Calu3 (cell line): ENCODE measurements at regions not wholly inside any gene's neighbourhood (a gene's known extent, or its start where the extent isn't known, plus 50 kb on each side); places are given as distances from the start of the nearest gene placed in this dataset.
"Not testable (repeated sequence)": the region's sequence is repeated elsewhere in the genome, so short reads cannot be mapped to it uniquely, and the experiment has no call there.

Source experiments
- BruUV-seq: library from RNA; stranded (reverse); fragments of 400-500 nt; replicated peaks from 2 replicates; lab custom pipeline; 2021; lab: Mats Ljungman, UMichigan
- CTCF ChIA-PET: fragments of 300-600 bp; sonication (Branson Sonifier 250); formaldehyde crosslinking; loops from one replicate; lab custom pipeline; 2022; ENCODE audit warnings: antibody characterized with exemption; lab: Charles Lee
- DNase-seq: peaks from one replicate; pipeline ENCODE4 v3.0.0; 2022
- H3K27ac Mint-ChIP-seq: one replicate; pipeline ENCODE4 v1.8.0; 2022; ENCODE audit warnings: mixed read lengths; ENCODE audit not compliant: unreplicated experiment
- H3K27me3 Mint-ChIP-seq: one replicate; pipeline ENCODE4 v1.8.0; 2022; ENCODE audit warnings: mixed read lengths; ENCODE audit not compliant: unreplicated experiment
- H3K36me3 Mint-ChIP-seq: one replicate; pipeline ENCODE4 v1.8.0; 2022; ENCODE audit warnings: mild to moderate bottlenecking, moderate library complexity, mixed read lengths; ENCODE audit not compliant: insufficient read depth, unreplicated experiment
- H3K4me1 Mint-ChIP-seq: one replicate; pipeline ENCODE4 v1.8.0; 2022; ENCODE audit warnings: mild to moderate bottlenecking, low read depth, mixed read lengths; ENCODE audit not compliant: unreplicated experiment
- H3K4me3 Mint-ChIP-seq: one replicate; pipeline ENCODE4 v1.8.0; 2022; ENCODE audit warnings: mild to moderate bottlenecking, low read depth, moderate library complexity, mixed read lengths; ENCODE audit not compliant: unreplicated experiment
- H3K9me3 Mint-ChIP-seq: one replicate; pipeline ENCODE4 v1.8.0; 2022; ENCODE audit warnings: low read depth, mixed read lengths; ENCODE audit not compliant: unreplicated experiment
- intact Hi-C: fragments of 100-400 bp; cut with micrococcal nuclease; formaldehyde crosslinking; loops from one replicate; pipeline ENCODE4 v1.10.0; 2022; ENCODE audit not compliant: unreplicated experiment
- TF ChIP-seq, protein P1 (sequence below): fragments of 200-600 bp; IDR thresholded peaks from one replicate; pipeline ENCODE4 v1.8.0; 2022; ENCODE audit warnings: antibody characterized with exemption; ENCODE audit not compliant: unreplicated experiment

DNA sequence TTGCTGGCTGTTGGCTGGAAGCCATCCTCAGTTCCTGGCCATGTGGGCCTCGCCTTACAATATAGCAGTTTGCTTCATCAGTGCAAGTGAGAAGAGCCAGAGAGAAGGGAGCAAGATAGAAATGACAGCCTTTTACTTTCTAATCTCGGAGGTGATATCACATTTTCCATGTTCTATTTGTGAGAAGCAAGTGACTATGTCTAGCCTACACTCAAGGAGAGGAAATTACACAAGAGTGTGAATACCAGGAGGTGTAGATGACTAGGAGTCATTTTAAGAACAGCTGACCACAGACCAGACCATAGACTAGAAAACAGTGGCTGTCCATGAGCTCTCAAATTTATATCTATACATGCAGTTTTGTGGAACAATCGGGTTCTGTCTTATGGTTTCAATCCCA lies 163.0 kb upstream of the NRXN3 start:
- no peak for DNase-seq
- Mint-ChIP-seq H3K36me3 (peaks cover 8% of the 10 kb centered on the region), H3K9me3 (peaks cover 5% of the 10 kb centered on the region), H3K4me3 (no peak overlapping the region), H3K27ac (no peak overlapping the region), H3K27me3 (no peaks in the 10 kb centered on the region), H3K4me1 (peaks cover 29% of the 10 kb centered on the region)
- TF ChIP-seq, protein P1, sequence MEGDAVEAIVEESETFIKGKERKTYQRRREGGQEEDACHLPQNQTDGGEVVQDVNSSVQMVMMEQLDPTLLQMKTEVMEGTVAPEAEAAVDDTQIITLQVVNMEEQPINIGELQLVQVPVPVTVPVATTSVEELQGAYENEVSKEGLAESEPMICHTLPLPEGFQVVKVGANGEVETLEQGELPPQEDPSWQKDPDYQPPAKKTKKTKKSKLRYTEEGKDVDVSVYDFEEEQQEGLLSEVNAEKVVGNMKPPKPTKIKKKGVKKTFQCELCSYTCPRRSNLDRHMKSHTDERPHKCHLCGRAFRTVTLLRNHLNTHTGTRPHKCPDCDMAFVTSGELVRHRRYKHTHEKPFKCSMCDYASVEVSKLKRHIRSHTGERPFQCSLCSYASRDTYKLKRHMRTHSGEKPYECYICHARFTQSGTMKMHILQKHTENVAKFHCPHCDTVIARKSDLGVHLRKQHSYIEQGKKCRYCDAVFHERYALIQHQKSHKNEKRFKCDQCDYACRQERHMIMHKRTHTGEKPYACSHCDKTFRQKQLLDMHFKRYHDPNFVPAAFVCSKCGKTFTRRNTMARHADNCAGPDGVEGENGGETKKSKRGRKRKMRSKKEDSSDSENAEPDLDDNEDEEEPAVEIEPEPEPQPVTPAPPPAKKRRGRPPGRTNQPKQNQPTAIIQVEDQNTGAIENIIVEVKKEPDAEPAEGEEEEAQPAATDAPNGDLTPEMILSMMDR = no peak
- intact Hi-C loops = loop anchor here (5.0 to 10.0 kb wide), 2 partner anchors 142 to 750 kb away; no protein-coding TSS in a partner anchor
- CTCF ChIA-PET = no interaction called here
- no TSS peak for BruUV-seq

DNA sequence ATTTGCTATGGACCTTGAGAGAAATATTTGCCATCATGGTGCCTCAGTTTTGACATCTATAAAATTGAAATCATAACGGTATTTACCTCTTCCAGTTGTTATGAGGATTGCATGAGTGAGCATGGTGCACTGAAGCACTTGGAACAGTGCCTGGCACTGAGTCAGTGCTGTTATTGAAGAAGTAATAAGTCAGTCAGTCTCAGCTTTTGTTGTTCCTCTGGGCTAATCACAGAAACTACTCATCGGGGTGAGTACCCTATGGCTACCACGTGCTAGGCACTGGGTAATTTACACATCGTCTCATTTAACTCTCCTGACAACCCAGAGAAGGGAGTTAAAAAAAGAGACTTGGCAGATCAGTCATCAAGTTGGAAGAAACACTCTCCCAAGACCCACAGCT lies 159.5 kb upstream of the NRXN3 start:
- BruUV-seq = no TSS peak
- Mint-ChIP-seq H3K36me3 (peaks cover 2% of the 10 kb centered on the region), H3K4me3 (no peak overlapping the region), H3K4me1 (peaks cover 20% of the 10 kb centered on the region), H3K27ac (no peak overlapping the region), H3K27me3 (peaks cover 7% of the 10 kb centered on the region), H3K9me3 (peaks cover 3% of the 10 kb centered on the region)
- intact Hi-C loops = no loop called here
- TF ChIP-seq, protein P1 = no peak
- CTCF ChIA-PET = no interaction called here
- DNase-seq = no peak

DNA sequence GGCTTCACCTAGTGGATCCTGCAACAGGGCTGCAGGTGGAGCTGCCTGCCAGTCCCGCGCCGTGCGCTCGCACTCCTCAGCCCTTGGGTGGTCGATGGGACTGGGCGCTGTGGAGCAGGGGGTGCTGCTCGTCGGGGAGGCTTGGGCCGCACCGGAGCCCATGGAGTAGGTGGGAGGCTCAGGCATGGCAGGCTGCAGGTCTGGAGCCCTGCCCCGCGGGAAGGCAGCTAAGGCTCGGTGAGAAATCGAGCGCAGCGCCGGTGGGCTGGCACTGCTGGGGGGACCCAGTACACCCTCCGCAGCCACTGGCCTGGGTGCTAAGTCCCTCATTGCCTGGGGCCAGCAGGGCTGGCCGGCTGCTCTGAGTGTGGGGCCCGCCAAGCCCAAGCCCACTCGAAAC lies 156.3 kb upstream of the NRXN3 start:
- H3K4me3 Mint-ChIP-seq, H3K9me3 Mint-ChIP-seq, H3K36me3 Mint-ChIP-seq, H3K4me1 Mint-ChIP-seq, CTCF ChIA-PET, H3K27ac Mint-ChIP-seq, BruUV-seq, intact Hi-C loops, DNase-seq: not testable (repeated sequence)
- peaks cover 16% of the 10 kb centered on the region for H3K27me3 Mint-ChIP-seq

DNA sequence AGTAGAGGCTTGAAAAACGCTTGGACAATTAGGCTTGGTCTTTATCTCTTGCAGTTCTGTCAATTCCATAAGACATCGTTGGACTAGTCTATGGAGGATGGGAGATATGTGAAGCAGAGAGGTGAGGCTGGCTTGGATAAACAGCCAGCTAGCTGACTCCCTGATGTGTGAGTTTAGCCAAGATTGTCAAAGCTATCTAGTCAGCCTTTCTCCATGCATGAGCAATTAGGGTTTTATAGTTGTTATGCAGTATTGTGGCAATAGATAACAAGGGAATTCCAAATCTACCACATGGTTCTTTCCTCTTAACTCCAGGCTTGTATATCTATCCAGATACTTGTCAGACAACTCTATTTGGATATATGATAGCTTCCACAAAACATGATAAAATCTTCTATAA lies 153.6 kb upstream of the NRXN3 start:
- TF ChIP-seq, protein P1 = no peak
- Mint-ChIP-seq H3K27ac (no peak overlapping the region), H3K36me3 (no peaks in the 10 kb centered on the region), H3K4me3 (no peak overlapping the region), H3K9me3 (no peaks in the 10 kb centered on the region), H3K4me1 (no peaks in the 10 kb centered on the region), H3K27me3 (peaks cover 16% of the 10 kb centered on the region)
- CTCF ChIA-PET = no interaction called here
- no peak for DNase-seq
- no TSS peak for BruUV-seq
- intact Hi-C loops = no loop called here

DNA sequence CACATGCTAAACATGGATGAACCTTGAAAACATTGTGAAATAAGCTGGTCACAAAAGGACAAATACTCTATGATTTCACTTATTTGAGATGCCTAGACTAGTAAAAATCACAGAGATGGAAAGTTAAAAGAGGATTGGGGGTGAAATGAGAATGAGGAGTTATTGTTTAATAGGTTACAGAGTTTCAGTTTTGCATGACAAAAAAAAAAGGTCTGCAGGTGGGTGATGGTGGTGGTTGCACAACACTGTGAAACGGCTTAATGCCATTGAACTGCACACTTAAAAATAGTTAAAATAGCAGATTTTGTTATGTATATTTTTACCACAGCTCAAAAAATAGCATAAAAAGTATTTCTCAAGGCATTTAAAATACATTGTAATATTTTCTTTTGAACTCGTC lies 151.9 kb upstream of the NRXN3 start:
- DNase-seq = no peak

More for the DNA sequence above, 151.9 kb upstream of the NRXN3 start:
- intact Hi-C loops = no loop called here
- Mint-ChIP-seq H3K4me3 (no peak overlapping the region), H3K9me3 (no peaks in the 10 kb centered on the region), H3K36me3 (no peaks in the 10 kb centered on the region), H3K27me3 (peaks cover 16% of the 10 kb centered on the region), H3K27ac (no peak overlapping the region), H3K4me1 (no peaks in the 10 kb centered on the region)
- TF ChIP-seq, protein P1 = no peak
- CTCF ChIA-PET = no interaction called here
- no TSS peak for BruUV-seq
